Neural crest cell (in vitro differentiated cells): ENCODE measurements at regions not wholly inside any gene's neighbourhood (a gene's known extent, or its start where the extent isn't known, plus 50 kb on each side); places are given as distances from the start of the nearest gene placed in this dataset.
"Not testable (repeated sequence)": the region's sequence is repeated elsewhere in the genome, so short reads cannot be mapped to it uniquely, and the experiment has no call there.

Experiments
- DNase-seq: peaks from one replicate; pipeline ENCODE4 v3.0.0; 2021; ENCODE audit warnings: low read depth, mixed read lengths, low spot score
- H3K27ac Mint-ChIP-seq: one replicate; pipeline ENCODE4 v1.8.0; 2021; ENCODE audit warnings: mild to moderate bottlenecking, mixed read lengths; ENCODE audit not compliant: unreplicated experiment
- H3K27me3 Mint-ChIP-seq: 2 replicates; pipeline ENCODE4 v1.8.0; 2021; ENCODE audit warnings: low read depth, mild to moderate bottlenecking, mixed read lengths
- H3K36me3 Mint-ChIP-seq: 2 replicates; pipeline ENCODE4 v1.8.0; 2021; ENCODE audit warnings: low read depth, mild to moderate bottlenecking, mixed read lengths
- H3K4me1 Mint-ChIP-seq: 2 replicates; pipeline ENCODE4 v1.8.0; 2021; ENCODE audit warnings: mixed read lengths
- H3K4me3 Mint-ChIP-seq: one replicate; pipeline ENCODE4 v1.8.0; 2021; ENCODE audit warnings: mild to moderate bottlenecking, mixed read lengths
- H3K9me3 Mint-ChIP-seq: 2 replicates; pipeline ENCODE4 v1.8.0; 2021; ENCODE audit warnings: mixed read lengths
- CTCF ChIP-seq: fragments of 200-600 bp; sonication (generic); conservative IDR thresholded peaks from 2 replicates; pipeline ENCODE4 v1.5.0; 2021; ENCODE audit warnings: antibody characterized with exemption, mild to moderate bottlenecking

DNA sequence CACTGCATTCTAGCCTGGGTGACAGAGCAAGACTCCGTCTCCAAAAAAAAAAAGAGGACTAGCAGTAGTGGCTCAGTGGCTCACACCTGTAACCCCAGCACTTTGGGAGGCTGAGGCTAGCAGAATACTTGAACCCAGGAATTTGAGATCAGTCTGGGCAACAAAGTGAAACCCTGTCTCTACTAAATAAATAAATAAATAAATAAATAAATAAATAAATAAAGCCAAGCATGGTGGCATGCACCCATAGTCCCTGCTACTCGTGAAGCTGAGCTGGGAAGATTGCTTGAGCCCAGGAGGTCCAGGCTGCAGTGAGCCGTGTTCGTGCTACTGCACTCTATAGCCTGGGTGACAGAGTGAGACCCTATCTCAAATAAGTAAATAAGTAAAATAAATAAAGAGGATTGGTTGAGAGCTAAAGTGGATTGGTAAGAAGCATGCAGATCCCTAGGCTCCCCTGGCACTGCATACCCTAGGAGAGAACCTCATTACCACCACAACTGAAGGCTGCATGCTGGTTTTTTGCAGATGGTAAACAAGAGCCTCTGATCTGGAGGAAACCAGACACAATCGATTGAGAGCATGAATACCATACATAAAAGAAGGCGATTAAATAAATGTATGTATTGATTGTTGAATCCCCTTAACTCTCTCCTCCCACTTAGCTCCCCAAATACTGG lies 163.2 kb downstream of the REEP3 start:
- Mint-ChIP-seq H3K4me1 (no peaks in the 10 kb centered on the region), H3K36me3 (no peaks in the 10 kb centered on the region), H3K27me3 (no peaks in the 10 kb centered on the region), H3K27ac (no peak overlapping the region), H3K4me3 (no peak overlapping the region), H3K9me3 (no peaks in the 10 kb centered on the region)
- DNase-seq, result no peak
- TF ChIP-seq CTCF, result no peak

DNA sequence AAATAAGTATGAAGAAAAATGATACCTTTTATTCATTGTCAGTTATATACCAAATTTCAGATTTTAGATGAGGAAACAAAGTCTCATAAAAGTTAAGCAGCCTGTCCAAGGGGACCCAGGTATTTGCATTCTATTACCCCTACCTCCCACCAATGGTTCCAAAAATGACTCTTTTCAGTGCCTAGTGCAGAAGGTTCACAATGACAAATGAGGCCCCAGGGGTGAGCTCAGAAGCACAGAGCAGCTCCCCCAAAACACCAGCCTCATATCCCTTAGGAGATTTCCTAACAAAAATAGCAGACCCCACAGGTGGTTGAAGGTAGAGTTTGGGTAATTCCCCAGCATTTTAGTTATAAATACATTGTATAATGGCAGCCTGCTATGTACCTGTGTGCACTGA lies 168.6 kb downstream of the REEP3 start:
- no peaks in the 10 kb centered on the region for H3K4me1 Mint-ChIP-seq
- peaks cover 3% of the 10 kb centered on the region for H3K9me3 Mint-ChIP-seq
- H3K27ac Mint-ChIP-seq, result no peak overlapping the region
- no peak for TF ChIP-seq CTCF
- DNase-seq, result no peak
- no peaks in the 10 kb centered on the region for H3K27me3 Mint-ChIP-seq
- no peaks in the 10 kb centered on the region for H3K36me3 Mint-ChIP-seq
- no peak overlapping the region for H3K4me3 Mint-ChIP-seq

DNA sequence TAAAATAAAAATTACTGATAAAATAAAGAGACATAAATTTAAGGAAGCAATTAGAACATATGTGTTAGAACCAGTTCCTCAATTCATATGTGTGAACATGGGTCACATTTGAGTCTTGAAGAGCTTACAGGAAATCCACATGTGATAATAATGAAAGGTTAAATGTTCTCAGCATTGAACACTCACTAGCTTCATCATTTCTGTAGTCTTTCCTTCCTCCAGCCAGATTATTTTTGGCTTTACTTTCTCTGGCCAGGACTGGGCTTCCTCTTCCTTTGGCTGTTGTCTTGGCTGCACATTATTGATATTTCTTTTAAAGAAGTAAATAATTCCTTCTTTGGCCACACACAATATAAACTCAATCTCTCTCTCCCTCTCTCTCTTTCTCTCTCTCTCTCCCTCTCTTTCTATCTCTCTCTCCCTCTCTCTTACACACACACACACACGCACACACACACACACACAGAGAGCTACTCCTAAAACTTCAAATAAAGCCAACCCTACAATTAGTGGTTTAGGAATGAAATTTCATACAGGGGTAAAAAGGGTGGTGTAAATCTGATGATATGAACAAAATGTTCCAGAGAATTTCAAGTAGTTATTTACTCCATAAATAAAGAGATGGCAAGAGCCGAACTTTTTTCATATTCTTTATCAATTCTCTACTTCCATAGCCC lies 171.2 kb downstream of the REEP3 start:
- no peak overlapping the region for H3K27ac Mint-ChIP-seq
- no peak for TF ChIP-seq CTCF
- no peaks in the 10 kb centered on the region for H3K27me3 Mint-ChIP-seq
- peaks cover 3% of the 10 kb centered on the region for H3K9me3 Mint-ChIP-seq
- H3K36me3 Mint-ChIP-seq, result no peaks in the 10 kb centered on the region
- H3K4me3 Mint-ChIP-seq, result no peak overlapping the region
- H3K4me1 Mint-ChIP-seq, result no peaks in the 10 kb centered on the region
- DNase-seq, result no peak

DNA sequence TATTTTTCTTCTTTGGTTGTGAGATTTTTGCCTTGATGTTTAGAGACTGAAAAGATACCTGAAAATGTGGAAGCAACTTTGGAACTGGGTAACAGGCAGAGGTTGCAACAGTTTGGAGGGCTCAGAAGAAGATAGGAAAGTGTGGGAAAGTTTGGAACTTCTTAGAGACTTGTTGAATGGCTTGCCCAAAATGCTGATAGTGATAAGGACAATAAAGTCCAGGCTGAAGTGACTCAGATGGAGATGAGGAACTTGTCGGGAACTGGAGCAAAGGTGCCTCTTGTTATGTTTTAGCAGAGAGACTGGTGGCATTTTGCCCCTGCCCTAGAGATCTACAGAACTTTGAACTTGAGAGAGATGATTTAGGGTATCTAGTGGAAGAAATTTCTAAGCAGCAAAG lies 171.8 kb downstream of the REEP3 start:
- not testable (repeated sequence) for DNase-seq, H3K27me3 Mint-ChIP-seq, H3K9me3 Mint-ChIP-seq, H3K27ac Mint-ChIP-seq, H3K4me3 Mint-ChIP-seq, H3K36me3 Mint-ChIP-seq, H3K4me1 Mint-ChIP-seq

DNA sequence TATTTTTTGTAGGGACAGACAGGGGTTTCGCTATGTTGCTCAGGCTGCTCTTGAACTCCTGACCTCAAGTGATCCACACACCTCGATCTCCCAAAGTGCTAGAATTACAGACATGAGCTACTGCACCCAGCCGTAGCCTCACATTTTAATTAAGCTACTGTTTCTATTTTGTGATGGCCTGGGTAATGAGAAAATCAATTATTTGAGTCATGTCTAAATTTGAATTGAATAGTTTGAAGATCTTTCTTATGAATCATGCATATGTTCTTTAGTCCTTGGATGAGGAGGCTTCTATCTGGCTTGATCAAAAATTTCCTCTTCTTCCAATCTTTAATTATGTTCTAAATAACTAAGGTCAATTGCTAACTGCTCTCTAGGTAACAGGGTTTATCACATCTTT lies 175.0 kb downstream of the REEP3 start:
- no peaks in the 10 kb centered on the region for H3K36me3 Mint-ChIP-seq
- TF ChIP-seq CTCF, result no peak
- H3K4me3 Mint-ChIP-seq, result no peak overlapping the region
- DNase-seq, result no peak
- peaks cover 3% of the 10 kb centered on the region for H3K9me3 Mint-ChIP-seq
- no peaks in the 10 kb centered on the region for H3K27me3 Mint-ChIP-seq
- no peak overlapping the region for H3K27ac Mint-ChIP-seq
- H3K4me1 Mint-ChIP-seq, result peaks cover 5% of the 10 kb centered on the region
